Dermis microvascular lymphatic vessel endothelial cell (primary cell): ENCODE measurements at regions not wholly inside any gene's neighbourhood (a gene's known extent, or its start where the extent isn't known, plus 50 kb on each side); places are given as distances from the start of the nearest gene placed in this dataset.
A peak's percentile ranks its signal among the peaks of the same experiment; 100 is the strongest.

Experiments used
- DNase-seq, 2 donors: peaks; one replicate each; pipeline versions ENCODE4 v3.0.0 to v3.0.0-alpha.2; 2010; ENCODE audit warnings: low read depth in 2 of 2

DNA sequence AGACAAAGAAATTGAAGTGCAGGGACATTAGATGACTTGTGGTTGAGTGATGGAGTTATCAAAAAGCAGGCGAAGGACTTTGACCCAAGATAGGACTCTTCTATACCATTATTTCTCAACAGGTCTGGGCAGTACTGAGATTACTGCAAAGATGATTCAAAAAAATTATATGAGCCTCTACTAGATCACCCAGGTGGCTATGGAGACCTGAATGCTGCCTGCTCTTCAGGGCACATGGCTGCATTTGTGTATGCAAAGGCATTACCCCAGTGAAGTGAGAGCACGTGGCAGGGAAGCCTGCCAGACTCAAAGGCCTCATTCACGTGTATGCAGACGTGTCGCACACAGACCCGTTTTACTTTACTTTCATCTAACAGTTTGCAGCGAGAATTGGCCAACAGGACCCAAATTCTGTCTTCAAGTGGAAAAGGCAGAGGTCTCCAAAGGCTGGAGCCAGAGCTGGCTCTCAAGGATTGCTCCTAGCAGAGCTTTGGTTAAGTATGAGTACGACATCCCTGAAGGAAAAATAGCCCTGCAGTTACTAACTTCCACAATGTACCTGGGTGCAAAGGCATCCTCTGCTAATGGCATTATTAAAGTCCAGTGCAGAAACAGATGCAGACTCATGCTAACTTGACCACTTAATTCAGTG is 113.8 kb upstream of the ARMC2 start:
- DNase-seq = no peak

DNA sequence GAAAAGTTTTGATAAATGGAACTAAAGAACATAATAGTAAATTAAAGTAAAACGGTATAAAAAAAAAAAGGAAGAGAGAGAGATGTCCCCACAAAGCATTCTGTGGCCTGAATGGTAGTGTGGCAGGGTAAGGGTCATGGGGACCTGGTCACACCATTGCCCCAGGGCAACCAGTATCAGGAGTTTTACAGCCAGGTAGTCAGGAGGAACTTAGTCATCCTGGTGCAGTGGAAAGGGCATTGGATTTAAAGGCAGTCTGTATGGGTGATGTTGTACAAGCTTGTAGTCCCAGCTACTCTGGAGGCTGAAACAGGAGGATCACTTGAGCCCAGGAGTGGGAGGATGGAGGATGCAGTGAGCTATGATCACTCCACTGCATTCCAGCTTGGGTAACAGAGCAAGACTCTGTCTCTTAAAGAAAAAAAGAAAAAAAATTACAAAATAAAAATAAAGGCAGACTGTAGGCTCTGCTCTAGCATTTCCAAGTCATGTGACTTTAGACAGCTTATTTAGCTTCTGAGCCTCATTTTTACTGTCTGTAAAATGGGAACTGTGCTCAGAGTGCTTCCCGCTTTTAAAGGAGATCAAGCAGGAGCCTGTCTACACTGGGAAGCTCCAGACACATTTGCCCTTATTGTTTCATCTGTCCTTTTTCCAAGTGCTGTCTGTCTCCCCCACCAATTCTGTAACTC is 112.8 kb upstream of the ARMC2 start:
- no peak for DNase-seq

DNA sequence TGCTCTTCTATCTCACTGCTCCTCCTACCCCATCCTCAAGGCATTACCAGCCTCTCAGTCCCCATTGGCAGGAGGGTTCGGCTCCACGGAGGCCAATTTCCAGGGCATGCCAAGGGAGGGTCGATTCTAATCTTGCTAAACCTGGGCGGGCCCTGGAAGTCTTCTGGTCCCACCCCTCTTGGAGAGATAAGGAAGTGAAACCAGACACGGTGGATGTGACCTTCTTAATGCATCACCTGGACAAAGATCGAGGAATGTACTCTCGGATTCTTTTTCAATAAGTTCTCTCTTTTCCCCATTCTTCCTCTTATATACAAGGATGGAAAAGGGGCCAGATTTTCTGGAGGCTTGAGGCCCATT is 112.2 kb upstream of the ARMC2 start:
- no peak for DNase-seq

DNA sequence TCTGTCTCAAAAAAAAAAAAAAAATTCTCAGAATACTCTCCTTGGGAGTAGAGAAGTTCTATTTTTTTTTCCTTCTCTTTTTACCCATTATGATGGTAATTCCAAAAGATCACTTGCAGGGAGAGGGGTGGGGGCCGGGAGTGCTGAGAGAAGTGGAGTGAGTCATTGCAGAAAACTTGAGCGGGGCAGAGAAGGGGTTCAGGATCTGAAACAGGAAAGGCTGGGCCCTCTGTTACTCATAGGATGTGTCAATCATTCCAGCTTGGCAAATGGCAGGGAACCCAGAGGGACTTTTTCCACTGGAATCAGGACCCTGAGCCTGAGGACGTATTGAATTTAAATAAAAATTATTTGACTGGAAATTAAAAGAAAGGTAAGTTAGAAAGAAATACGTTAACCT is 111.4 kb upstream of the ARMC2 start:
- peak; percentile 30 to 91 for DNase-seq

DNA sequence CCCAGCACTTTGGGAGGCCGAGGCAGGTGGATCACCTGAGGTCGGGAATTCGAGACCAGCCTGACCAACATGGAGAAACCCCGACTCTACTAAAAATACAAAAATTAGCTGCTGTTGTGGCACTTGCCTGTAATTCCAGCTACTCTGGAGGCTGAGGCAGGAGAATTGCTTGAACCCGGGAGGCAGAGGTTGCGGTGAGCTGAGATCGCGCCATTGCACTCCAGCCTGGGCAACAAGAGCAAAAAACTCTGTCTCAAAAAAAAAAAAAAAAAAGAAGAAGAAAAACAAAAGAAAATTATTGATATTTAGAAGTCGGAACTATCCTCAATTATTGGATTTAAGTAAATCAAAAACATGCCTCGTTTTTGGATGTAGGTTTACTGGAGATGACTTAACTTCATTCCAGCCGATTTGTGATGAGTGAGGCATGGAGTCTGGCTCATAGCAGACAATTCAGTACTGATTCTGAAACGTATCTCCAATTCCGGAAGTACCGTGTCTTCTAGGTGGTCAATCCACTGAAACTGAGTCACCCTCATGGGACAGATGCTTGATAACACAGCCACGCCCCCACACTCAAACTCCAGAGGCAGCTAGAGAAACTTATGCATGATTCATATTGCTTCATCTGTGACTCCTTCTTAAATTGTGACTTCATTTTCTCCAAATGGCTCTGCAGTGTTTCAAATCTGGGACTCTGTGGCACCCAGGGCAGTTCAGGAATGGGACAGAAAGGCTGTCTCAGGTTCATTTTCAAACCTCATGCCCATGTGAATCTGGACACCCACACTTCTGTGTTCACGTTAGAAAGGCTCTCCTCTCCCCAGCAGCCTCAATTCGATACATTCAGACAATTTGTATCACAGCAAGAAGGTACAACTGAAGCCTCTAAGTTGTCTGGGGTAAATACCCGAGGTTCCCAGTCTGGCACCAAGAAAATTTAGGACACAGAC is 110.4 kb upstream of the ARMC2 start:
- DNase-seq = peak in 1 of 2 donors; percentile 89

DNA sequence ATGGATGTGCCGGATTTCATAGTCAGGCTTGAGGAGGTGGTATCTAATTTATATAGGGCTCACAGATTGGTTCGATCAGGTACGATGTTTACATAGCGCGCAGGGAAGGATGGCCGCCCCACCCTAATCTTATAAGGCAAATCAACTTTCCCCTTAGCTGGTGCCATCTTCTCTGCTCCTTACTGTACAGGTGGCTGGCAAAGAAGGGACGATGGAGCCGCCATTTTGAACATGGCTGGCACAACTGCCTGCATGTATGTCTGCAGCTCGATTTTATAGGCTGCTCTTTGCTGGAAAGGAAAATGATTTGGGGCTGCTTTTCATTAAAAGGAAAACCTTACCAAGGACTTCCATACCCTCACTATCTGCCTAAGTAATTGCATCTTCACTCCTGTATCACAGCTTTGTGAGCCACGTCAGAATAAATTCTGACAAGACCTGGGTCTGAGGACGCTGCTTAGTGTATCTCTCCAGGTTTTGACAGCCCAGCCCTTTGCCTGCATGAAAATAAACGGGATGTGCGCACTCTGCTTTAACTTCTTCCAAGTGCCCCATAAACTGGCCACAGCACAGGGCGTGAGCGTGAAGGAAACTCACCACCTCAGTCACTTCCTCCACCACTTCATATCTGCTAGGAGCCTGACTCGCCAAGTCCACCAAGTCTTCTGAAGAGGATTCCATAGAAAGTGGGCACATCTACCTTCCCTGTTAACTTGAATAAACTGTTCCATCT is 109.4 kb upstream of the ARMC2 start:
- peak in 1 of 2 donors; percentile 21 for DNase-seq

DNA sequence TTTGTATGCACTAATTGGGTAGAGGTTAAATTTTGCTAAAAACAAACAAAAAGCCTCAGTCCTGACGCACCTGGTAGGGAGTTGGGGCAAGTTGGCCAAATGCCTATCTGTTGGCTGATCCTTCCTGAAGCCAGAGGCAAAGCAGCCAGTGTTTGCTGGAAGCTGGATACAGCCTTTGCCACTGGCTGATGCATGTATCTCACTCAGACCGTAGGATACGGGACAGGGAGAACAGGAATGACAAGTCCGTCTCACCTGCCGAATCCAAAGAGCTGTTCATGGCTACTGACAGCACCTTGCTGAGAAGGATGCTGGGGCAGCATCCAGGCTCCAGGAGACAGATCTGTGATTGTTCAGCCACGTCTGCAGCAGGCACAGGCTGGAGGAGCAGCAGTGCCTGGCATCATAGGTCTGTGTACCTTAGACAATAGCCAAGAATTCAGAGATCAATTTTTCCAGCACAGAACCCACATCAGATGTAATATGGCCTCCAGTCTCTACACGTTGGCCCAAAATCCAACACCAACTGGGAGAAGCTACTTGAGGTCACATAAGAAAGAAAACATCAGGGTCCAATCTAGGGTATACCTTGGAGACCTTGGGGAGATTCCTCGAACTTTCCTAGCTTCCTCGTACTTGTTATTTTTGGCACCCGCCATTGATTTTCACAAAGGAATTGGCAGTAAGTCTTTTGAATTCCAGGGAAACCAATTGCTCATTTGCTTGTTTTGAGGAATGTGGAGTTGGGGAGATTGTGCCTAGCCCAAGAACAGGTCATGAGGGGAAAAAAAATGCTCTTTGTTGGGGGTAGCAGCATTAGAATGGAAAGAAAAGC is 108.5 kb upstream of the ARMC2 start:
- DNase-seq = peak in 1 of 2 donors; percentile 70

DNA sequence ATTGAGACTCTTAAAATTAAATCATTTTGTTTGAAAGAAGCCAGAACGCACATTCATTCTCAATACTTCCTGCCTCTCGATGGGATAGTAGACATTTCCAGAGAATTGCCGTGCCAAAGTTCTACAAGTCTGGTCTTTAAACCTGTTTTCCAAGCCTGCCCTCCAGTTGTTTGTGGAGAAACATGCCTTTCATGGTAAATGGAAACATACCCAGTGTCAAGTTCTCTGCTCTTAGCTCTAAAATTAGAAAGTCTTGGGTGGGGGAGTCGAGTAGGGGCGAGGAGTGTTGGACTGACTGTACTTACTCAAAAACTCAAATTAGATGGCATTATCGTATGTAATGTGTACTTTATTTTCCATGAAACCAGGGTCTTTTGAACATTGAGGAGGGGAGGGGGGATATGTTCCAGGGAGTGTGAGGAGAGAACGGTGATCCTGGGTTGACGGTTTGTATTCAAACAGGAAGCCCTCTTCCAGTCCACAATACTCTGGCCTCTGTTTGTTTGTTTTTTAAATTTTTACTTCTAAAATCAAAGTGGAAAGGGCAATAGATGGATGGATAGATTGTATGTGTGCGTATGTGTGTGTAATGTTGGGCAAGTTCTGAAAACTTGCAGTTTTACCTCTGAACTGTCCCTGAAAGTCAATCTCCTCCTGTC is 106.8 kb upstream of the ARMC2 start:
- DNase-seq = no peak

DNA sequence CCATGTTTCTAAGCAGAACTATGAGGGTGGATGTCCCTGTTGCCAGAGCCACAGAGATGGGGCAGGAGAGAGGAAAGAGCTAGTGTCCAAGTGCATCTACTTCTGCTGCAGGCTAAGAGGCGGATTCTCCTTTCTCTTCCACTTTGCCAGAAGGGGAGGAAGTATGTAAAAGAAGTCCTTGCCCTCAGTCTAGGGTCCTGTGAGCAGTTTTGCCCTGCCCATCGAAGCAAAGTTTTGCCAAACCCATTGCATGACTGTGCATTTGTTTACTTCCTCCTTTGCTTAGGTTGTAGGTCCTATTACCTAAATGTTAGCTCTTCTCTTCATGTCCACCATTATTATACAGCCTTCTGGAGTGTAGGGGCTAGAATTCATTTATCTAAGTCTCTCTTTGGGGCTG is 106.2 kb upstream of the ARMC2 start:
- no peak for DNase-seq

DNA sequence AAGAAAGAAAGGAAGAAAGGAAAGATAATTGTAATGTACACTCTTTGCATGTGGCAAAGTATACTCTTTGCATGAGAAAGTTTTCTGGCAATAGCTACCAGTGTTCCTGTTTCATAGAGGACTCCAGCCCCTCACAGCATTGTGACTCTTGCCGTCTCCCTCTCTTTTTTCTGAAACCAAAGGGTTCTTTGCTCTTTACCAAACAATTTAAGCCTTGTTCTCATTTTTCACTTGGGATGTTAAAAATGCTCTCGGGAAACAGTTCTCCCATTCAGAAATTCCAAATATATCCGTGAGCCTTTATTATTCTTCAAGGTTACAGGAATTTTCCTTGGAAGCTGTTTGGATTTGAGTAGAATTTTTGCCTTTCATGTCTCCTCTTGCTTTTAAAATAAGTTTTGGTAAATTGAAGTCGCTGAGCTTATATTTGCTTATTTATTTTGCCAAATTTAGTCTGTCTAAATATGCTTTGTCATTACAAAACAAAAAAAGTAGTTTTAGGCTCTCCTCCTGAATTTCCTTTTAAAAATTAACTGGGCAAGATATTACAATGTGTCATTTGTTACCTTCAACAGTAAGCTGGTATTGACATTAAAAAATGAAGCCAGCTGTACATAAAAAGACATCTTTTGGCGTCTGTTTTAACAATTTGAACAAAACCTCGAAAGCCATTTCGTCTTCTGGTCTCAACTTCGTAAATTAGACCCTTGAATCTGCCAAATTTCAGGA is 103.8 kb upstream of the ARMC2 start:
- no peak for DNase-seq

DNA sequence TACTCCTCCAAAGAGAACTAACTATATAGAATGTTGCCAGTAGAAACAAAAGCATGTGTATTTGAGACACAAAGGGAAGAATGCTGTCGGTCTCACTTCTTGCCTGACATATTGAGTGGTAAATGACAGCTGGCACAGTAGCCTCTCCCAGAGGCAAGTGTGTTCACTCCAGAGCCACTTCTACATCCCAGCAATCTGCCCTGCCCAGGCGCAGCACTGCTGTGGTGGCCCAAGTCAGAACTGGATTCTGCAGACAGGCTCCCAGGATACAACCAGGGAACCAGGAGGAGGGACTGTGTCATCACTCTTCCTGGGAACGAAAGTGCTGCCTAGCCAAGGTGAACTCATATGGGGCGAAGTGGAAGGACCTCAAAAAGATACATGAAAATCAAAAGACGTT is 103.2 kb upstream of the ARMC2 start:
- DNase-seq = no peak

DNA sequence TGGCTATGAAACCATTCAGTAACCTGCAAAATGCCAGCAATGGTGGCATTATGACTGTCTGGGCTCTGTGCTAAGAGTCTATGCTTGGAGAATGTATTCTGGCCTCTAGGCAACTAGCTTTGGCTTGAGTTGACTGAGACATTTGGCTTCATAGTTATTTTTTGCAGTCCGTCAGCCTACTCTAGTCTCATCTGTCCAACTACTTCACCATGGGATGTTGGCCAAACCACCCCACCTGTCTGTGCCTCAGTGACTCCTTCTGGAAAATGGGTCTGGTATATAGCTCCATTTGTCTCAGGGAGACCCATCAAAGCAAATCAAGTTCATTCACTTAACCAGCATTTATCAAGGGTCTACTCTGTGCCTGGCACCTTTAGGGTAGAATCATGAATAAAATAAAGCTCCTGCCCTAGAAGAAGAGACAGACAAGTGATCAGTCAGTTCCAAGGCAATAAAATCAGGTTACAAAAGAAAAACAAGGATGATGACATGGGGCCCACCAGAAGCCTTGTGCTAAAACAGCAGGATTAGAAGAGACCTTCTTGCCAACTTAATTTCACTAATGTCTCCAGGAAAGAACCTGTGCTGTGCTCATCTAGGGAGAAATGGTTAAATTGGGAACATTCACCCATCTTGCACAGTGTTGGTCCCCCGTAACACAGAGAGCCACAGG is 102.4 kb upstream of the ARMC2 start:
- DNase-seq = no peak

DNA sequence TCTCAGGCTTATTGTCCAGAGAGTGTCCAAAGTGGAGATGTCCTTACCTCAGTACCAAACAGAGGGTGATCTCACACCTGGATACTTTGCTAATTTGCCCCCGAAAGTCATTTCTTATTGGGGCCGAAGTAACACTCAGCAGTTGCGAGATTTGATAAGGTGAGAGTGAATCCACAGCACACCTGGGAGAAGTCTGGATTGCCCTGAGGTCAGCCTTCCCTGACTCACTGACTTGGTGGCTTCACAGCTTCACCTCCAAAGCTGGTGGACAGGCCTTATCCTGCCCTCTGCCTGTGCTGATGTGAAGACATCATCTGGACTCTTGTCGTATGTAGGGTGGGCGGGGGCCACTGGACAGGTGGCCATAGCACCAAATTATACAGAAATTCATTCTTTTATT is 101.9 kb upstream of the ARMC2 start:
- DNase-seq = no peak

DNA sequence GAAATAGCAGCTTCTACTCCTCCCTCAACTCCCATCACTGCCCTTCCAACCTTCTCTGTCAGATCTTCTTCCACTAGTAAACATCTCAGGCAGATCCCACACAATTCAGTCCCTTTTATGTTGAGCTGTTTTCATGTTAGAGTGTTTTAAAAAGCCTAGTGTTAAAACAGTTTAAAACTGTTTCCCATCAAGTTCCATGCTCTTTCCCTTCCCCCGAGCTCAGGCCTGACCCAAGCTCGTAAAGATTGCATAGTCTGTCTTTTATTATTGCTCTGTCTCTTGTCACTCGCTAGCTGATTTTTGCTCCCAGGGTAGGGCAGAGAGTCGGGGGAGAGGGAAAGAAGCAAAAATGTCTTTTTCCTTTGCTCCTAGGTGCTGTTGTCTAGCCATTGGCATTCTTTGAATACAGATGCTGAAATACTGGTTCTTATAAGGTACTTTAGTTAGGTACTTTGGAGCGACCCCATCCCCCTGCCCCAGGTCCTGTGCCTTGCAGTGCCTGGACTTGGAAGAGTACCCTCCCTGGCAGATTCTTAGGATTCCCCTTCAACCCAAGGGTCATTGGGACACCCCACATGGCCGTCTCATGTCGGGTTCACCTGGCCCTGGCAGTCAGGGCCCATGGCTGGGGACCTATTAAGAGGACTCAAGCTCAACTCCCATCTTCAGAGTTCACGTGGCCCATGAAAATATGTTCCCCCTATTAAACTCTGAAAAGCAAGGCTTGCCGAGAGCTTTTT is 101.2 kb upstream of the ARMC2 start:
- no peak for DNase-seq

DNA sequence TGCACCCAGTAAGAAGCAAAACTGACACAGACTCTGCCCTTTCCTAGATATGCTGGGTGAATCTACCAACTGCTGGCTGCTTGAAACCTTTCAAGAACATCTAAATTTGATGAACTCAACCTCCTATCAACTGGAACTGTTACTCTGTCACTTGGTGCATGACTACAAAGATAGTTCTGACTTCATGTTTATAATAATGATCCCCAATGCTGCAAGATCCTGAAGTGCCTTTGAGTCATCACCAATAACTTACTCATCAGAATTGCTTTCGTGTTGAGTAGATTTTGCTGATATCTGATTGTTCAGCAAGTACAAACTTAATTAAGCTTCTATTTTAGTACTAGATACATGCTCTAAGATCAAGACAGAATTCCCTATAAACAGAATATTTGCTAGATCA is 100.2 kb upstream of the ARMC2 start:
- DNase-seq = no peak

DNA sequence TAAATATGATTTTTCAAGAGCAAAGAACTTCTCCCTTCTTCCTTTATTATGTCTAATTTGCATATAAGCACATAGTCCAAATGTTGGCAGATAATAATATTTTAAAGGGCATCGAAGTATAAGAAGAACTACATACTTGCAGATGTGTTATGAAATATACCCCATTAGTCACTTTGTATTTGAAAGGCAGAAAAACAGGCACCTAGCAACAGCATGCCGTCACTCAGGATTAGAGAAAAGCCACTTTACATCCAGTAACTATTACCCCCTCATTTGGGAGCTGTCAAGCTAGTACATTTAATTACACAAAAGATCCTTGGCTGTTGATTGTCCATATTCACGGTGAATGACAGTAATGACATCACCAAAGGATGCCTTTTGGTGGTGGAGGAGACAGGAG is 99.3 kb upstream of the ARMC2 start:
- no peak for DNase-seq

DNA sequence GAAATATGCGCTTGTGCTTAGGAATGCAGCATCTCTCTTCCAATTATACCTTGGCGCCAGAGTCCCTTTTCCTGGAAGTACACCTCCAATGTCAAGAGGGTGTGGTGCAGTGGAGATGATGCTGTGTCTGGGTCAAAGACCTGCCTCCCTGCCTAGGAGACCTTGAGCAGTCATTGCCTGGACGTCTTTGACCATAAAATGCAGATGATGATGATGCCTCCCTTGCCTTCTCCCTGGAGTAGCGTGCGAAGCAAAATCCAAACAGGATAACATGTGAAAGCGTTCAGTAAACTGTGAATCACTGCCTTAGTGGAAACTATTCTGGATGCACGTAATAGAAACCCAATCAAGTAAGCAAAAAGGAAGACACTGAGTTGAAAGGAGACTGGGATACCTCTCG is 97.4 kb upstream of the ARMC2 start:
- no peak for DNase-seq

DNA sequence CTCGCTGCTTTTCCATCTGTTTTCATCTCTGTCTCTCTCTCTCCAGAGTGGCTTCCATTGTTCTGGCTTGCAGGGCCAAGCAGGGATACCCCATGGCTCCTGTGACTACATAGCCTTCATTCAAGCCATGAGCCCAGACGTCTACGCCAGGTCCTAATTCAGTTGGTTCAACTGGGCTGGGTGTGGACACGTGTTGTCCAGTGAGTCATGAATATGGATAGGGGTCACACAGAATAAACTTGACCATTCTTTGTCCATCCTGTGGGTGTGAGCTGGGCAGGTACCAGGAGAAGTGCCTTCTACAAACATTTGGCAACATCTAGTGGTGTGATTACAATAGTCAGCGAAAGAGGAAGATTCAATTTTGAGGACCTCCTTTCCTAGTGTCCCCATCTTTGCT is 96.9 kb upstream of the ARMC2 start:
- no peak for DNase-seq
